LHCN-M2 (cell line): ENCODE measurements at regions not wholly inside any gene's neighbourhood (a gene's known extent, or its start where the extent isn't known, plus 50 kb on each side); places are given as distances from the start of the nearest gene placed in this dataset.

ENCODE experiments used
- DNase-seq: peaks from one replicate; pipeline ENCODE4 v3.0.0-alpha.2; 2012; ENCODE audit warnings: low read depth

DNA sequence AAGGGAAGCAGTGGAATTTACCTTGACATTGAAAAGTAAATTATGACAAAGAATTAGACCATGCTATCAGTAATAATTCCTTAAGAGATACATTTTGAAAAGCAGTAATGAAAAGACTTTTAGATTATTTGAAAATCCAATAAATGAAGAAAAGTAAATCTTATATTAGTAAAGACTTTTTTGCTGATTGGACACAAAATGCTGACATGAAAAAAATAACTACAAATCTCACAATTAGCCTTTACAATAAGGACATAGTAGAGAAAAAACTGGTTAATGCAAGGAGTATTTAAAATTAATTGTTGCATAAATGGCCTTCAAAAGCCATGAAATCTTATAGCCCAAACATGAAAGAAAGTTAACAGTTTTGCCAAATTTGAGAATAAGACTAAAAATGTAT, 446.1 kb upstream of the FAM241A start:
- no peak for DNase-seq

DNA sequence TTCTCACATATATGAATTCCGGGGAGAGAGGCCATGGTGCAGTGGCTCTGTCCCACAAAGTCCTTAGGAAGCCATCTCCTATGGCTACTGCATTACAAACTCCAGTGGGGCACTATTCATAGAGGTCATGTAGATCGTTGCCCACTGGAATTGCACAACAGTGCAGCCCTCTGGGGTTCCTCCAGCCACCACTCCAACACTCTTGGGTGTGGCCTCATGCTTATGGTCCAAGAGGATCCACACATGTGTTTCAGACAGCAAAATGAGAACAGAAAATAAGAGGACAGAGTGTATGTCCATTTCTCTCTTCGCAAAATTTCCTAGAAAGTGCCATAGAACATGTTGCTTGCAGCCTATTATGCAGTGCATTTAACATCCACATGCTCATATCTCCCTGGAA, 444.2 kb upstream of the FAM241A start:
- DNase-seq, result no peak

DNA sequence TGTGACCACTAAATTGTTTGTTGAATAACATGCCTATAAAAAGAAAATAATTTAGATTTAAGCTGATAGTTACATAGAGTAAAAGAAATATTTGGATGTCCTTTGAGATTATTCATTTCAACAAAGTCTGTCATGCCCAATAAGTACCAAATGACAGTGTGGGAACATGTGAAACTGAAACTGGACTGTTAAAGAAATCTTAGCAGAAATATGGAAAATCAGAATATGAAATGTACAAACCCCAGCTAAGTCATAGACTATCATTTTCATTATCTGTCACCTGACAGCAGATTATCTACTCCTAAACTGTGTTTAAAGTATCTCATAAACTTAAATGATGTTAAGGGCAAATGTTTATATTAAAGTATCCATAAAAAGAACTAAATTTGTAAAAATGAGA, 437.8 kb upstream of the FAM241A start:
- DNase-seq, result no peak

DNA sequence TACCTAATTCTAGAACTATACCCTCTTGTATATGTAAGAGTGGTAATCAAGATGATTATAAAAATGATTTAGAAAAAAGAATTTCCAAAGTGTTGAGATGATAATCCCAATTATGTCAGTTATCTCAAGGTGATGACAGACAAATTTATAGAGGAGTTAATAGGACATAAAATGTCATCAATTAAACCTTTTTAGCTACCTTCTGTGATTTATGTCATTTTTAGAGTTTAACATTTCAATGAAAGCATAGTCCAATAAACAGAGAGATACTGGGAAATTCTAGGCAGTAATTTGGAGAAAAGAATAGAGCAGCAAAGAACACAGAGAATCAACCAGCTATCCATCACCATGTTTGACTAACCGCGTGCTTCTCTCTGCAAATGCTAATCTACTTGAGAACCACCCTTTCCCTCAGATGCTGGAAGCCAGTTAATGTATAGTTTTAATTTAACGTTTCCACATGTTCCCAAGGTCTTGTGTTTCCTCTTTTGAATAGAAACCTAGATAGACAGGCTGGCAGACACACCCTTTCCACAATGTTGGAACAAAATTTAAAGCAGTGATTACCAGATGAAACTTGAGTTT, 433.1 kb upstream of the FAM241A start:
- DNase-seq, result no peak

DNA sequence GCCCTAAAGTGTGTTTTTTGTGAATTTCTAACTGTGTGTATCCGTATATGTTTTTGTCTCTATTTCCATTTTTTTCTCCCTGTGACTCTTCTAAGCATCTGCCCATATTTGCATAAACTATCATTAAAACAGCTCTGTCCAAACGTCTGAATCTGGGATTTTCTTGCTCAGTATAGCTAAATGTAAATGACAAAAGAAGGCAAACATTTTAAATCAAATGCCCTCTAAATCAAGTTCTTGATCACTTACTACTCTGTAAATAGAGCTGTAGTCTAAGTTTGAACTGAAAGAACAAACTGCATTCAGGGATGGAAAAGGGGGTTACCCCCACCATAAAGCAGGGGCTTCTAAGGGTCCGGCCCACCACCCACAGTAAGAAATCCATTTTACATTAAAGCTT, 432.0 kb upstream of the FAM241A start:
- DNase-seq, result no peak

DNA sequence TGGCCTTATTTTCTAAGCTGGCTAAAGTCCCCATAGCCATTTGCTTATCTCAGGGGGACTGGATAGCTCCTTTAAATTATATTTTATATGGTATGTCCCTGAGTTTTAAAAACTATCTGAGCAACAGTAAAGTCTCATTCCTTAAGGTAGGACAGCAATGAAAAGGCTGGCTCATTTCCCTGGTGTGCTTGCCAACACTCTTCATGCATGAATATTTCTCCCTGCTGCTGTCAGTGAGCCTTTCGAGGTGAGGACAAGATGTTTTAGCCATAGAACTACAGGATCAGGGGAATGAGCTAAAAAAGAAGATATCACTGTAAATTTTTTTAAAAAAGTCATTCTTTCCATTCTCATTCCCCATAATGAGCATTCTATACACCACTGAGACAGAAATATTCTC, 427.3 kb upstream of the FAM241A start:
- DNase-seq, result no peak

DNA sequence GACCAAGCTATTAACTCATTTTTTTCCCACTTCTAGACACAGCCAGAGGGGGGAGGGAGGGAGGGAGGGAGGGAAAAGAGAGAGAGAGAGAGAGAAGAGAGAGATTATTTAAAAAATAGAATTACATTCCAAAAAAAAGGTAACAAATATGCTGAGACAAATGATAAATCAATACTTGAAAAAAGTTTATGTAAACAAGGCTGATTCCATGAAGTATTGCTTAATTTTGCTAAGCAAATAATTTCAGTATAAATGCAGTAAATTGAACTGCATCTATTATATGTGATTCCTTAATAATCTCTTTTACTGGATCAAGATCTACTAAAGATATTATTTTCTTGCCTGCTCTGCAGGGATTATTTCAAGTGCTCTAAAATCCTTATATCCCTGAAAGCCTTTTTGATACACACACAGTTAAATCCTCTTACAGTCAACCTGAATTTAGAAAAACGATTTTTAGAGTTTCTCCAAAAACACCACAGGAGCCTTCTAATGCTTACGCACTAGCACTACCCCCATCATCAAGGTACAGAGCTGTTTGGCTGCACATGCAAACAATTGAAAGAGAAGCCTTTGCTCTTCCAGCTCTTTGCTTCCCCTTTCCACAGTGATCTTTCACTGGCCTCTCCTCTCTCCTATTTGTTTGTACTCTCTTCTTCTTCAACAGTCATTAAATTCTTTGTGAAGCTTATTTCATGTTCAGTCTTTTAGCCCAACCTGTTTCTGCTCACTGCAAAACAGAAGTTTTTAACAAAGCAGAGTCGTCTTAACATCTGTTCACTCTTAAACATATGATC, 426.3 kb upstream of the FAM241A start:
- DNase-seq, result no peak

DNA sequence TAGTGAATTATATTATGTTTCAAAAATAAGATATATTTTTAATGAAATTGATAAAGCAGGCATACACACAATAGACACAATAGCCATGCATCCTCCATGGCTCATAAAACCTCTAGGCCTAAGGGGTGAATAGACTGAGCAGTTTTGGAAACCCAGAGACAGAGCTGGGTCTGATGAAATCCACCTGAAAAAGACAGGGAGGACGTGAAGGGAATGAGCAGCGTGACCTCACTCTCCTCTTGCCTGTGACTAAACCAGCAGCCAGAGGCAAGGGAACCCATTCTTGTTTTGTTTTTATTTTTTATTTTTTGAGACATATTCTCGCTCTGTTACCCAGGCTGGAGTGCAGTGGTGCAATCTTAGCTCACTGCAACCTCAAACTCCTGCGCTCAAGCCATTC, 424.4 kb upstream of the FAM241A start:
- no peak for DNase-seq

DNA sequence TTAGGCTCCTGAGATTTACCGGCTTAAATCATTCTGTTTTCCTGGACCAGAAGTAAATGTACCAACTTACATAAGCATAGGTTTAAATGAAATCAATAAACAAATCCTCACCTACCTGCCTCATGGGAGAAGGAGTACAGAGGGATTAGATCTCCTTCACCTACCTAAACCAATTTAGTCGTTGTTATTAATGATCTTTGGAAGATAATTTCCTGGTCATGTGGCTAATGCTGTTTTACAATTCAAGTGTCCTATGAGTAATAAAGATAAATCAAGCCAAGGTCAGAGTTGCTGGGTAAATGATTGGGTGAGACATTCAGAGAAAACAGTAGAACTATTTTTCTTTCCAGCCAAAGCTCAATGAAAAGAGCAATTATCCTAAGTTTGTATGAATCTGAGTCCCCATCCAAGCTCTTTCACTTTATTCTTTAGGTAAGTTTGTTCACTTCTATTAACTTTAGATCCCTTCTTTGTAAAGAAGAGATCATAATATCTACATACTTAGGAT, 423.0 kb upstream of the FAM241A start:
- no peak for DNase-seq

DNA sequence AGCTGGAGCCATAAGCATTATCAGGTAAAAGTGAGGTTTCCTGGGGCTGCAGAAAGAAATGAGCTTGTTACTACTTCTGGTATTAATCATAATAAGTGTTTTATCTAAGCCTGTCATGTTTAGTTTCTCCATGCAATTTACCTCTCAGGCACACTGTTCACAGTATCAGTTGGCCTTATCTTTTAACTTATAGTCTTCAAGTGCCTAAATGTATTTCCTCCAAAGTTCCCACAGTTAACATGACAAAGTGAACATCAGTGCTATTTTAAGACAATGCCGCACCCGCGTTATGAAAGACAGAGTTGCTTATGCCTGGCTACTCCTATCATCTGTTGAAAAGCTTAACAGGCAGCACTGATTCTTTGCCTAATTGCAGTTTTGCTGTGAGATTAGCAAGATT, 408.7 kb upstream of the FAM241A start:
- DNase-seq, result no peak

DNA sequence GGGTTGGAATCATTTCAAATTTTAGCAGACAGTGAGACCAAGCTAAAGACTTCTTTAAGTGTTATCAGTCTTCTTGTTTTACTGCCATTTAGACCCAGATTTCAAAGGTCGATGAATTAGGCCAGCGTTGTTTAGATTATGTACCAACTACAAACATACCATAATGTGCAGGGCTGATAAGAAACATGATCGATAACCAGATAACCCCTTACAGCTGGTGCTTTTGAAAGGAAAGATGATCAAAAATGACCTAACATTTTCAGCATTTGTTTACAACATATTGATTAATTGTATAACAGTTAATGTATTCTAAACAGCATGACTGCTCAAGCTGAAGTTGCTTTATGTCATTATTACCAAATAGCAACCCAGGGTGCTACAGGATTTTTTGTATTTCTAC, 400.4 kb upstream of the FAM241A start:
- no peak for DNase-seq

DNA sequence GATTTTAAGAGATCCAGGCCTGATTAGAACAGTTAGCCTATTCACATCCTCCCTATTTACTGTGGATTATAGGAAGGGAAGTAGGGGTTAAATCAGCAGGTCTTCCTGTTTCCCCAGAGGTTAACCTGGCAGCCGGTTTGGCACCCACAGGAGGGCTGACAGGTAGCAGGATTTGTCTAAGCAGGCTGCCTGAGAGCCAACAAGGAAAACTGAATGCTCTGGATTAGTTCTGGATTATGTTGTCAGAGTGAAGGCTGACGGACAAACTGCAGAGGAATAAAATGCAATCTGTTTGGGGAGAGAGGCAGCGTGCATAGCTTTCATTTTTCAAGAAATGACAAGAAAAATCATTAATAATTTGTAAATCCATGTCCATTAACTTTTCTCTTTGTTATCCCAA, 397.1 kb upstream of the FAM241A start:
- no peak for DNase-seq

DNA sequence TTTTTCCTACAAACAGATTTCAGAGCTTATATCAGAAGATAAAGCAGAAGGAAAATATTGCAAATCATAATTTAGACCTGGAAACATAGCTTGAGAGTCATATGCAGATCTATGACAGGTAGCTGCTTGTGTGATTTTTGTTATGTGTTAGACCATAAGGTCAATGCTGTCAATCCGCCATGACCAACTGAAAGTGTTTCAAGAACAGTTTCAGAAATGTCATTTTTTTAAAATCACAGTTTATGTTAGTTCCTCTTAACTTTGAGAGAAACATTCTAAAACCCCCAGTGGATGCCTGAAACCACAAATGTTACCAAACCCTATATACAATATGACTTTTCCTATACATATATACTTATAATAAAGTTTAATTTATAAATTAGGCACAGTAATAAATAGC, 391.3 kb upstream of the FAM241A start:
- no peak for DNase-seq

DNA sequence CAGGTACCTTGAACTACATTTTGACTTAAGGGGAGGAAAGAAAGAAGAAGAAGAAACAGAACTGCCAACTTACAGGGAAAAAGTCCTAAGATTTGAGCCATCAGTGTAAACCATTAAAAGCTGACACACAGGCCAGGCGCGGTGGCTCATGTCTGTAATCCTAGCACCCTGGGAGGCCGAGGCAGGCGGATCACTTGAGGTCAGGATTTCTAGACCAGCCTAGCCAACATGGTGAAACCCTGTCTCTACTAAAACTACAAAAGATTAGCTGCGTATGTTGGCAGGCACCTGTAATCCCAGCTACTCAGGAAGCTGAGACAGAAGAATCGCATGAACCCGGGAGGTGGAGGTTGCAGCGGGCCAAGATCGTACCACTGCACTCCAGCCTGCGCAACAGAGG, 389.7 kb upstream of the FAM241A start:
- no peak for DNase-seq

DNA sequence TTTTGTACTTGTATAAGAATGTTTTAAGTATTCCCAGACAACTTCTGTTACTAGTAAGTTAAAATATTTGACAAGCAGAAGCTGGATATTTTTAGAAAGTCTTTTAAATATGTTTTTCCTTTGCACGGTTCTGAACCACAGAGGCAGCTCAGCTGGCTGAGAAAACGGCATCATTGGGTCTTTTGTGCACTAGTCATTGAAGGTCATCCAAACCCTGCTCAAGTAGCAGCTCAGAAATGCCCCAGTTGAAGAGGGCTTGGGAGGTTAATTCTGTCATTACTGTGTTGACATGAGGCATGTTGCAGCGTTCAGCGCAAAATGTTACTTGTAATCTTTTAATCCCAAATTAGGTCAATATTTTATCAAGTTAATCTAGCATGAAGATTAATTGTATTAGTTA, 383.7 kb upstream of the FAM241A start:
- no peak for DNase-seq

DNA sequence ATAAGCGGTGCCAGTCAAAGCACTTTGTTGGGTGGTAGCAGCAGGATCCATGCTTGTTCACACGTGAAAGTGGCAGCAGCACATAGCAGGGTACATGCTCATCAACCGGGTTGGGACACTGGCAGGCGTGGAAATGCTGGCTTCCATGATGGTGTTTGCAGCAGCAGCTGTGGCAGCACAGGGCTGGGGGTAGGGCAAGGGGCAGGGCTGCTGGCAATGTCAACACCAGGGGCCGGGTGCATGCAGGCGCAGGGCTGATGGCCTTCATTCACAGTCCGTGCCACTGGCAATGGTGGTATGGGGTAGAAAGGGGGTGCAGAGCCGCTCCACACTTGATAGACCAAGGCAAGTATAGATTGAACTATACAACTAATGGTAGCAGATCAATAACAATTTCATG, 374.7 kb upstream of the FAM241A start:
- no peak for DNase-seq

DNA sequence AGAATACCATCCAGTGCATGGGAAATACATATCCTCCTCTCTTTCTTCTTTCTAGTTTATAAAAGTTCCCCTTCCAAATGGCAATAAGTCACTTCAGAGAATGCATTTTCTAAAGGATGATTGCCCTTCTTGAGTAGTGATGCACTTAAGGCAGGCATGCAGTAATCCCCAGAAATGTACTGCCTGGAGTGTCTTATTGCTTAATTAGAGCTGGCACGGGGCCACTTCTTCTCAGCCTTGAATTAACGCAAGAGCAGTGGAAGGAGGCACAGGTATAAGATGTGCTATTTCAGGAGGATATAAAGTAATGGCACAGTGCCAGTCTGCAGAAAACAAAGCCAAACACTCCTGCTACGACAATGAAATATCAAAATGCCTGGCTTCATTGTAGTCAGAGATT, 371.4 kb upstream of the FAM241A start:
- no peak for DNase-seq

DNA sequence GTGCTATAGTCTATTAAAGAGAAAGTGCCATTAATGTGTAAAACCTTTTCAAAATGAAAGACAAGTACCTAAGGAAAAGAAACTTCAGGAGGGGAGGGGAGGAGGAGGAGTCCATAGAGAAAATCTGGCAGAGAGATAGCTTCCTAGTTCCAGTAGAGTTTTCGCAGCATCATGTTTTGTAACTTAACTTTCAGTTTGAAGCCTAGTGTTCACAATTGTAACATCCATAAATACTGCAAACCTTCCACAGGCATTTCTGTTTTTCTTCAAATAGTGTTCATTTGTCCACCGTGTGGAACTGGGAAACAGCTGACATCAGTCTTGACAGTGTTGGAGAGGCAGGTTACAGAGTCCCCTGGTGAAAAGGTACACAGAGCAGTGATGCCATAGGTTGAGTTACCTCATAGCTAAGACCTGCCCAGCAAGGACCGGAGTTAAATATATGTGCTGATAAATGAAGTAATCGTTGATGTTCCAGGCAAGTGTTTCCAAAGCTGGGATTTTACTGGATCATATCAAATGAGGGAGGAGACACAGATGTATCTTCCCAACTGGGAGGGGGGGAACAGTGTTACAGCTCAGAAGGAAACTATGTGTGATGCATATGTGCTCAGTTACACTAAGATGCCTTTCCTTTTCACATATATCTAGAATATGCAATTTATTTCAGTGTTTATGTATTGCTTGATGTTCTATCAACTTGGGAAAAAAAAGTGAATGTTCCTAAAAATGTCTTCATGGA, 369.5 kb upstream of the FAM241A start:
- DNase-seq, result no peak

DNA sequence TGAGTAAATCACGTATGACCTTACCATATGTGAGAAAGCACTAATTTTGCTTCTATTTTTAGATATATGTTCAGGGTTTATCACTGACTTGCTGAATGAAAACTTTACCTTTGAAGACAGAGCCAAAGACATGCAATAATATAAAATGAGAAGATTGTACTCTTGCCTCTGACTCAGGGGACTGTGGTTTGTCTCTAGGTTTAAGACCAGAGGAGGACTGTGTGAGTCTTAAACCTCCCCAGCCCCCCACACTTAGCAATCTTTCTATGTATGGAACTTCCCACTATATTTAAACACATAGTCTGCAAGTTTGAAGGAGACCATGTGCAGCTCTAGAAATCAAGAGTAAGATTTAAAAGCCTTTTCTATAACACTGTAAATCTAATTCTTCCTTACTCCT, 368.7 kb upstream of the FAM241A start:
- DNase-seq, result no peak

DNA sequence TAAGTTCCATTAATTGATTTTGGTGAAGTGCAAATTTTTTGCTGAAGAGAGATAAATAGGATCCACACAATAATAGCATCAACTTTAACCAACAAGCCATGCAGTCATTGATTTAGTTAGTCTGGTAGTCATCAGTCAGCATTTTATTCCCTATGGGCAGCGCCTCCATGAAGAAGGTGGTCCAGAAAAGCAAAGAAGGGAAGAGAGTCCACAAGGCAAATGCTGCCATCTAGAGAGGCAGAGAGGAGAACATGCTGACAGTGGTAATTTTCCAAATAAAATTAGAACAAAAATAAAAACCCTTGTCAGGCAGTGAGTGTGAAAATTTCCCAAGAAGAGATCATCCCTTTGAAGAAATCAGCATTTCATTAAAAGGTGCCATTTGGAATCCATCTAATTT, 366.7 kb upstream of the FAM241A start:
- DNase-seq, result peak; percentile 20

DNA sequence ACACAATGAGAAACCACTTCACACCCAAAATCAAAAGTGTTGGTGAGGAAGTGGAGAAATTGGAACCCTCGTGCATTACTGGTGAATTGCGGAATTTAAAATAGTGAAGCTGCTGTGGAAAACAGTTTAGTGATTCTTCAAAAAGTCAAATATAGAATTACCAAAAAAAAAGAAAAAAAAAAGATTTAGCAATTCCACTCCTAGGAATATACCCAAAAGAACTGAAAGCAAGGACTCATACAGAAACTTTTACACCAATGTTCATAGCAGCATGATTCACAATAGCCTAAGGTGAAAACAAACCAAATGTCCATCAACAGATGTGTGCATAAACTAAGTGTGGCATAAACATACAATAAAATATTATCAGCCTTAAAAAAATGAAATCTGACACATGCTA, 364.3 kb upstream of the FAM241A start:
- DNase-seq, result no peak

DNA sequence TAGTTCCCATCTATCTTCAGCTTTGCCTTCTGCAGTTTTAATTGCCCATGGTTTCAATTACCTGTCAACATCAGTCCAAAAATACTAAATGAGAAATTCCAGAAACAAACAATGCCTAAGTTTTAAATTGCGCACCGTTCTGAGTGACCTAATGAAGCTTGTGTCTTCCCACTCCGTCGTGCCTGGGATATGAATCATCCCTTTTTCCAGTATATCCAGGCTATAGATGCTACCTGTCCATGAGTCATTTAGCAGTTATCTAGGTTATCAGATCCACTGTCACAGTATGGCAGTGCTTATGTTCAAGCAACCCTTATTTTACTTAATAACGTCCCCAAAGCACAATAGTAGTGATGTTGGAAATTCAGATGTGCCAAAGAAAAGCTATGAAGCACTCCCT, 363.6 kb upstream of the FAM241A start:
- DNase-seq, result no peak

DNA sequence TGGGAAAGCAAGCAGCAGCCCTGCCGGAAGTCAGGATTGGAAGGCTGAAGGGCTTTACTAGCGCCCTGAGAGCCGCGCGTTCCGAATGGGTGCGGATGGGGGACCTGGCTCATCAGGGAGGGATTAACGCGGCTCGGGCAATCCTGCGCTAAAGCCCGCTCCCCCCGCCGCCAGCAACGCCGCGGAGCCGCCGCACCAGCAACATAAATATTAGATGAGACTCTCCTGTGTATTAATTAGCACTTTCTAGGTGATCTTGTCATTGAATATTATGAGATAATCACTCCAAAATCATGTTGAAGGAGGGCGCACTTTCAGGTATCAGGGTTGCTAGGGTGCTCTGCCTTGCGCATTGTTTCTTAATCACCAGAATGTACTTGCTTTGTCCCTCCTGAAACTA, 357.2 kb upstream of the FAM241A start:
- no peak for DNase-seq
